DND-41 (cell line): ENCODE measurements at regions not wholly inside any gene's neighbourhood (a gene's known extent, or its start where the extent isn't known, plus 50 kb on each side); places are given as distances from the start of the nearest gene placed in this dataset.

ENCODE experiments used
- ATAC-seq: fragments of 200-7000 bp; cut with Tn5 transposase; 3 replicates; pipeline ENCODE4 v1.9.1; 2021; ENCODE audit warnings: low read depth; ENCODE audit not compliant: insufficient read depth
- DNase-seq: peaks from one replicate; pipeline ENCODE4 v3.0.0-alpha.2; 2020
- H2AFZ ChIP-seq: 2 replicates; pipeline ENCODE4 v1.6.0; 2012; ENCODE audit warnings: low read depth, low read length
- H3K27ac ChIP-seq: 2 replicates; pipeline ENCODE4 v1.5.1; 2012; ENCODE audit warnings: low read length, inconsistent platforms
- H3K27me3 ChIP-seq: fragments of 200-600 bp; sonication (generic); 2 replicates; pipeline ENCODE4 v1.6.0; 2012; ENCODE audit warnings: low read length, mild to moderate bottlenecking, inconsistent platforms; ENCODE audit not compliant: insufficient read depth, poor library complexity
- H3K36me3 ChIP-seq: 2 replicates; pipeline ENCODE4 v1.5.1; 2012; ENCODE audit warnings: low read length, inconsistent platforms; ENCODE audit not compliant: insufficient read depth
- H3K4me1 ChIP-seq: 2 replicates; pipeline ENCODE4 v1.5.1; 2012; ENCODE audit warnings: mild to moderate bottlenecking, low read length; ENCODE audit not compliant: insufficient read depth
- H3K4me2 ChIP-seq: 2 replicates; pipeline ENCODE4 v1.6.0; 2012; ENCODE audit warnings: mild to moderate bottlenecking, moderate library complexity, low read length, inconsistent platforms; ENCODE audit not compliant: insufficient read depth
- H3K4me3 ChIP-seq, 2 experiments: fragments of 200-600 bp in 1 of 2; shearing (Covaris generic) in 1 of 2; 2 replicates each; pipeline ENCODE4 v1.5.1; 2012 to 2016; ENCODE audit warnings: inconsistent platforms in 2 of 2, low read length in 2 of 2, mild to moderate bottlenecking in 2 of 2, low read depth in 1 of 2, moderate library complexity in 1 of 2
- H3K79me2 ChIP-seq: 2 replicates; pipeline ENCODE4 v1.6.0; 2012; ENCODE audit warnings: low read length, inconsistent platforms; ENCODE audit not compliant: insufficient read depth
- H3K9ac ChIP-seq: 2 replicates; pipeline ENCODE4 v1.6.0; 2012; ENCODE audit warnings: low read depth, mild to moderate bottlenecking, inconsistent platforms, low read length, moderate library complexity
- H3K9me3 ChIP-seq: 2 replicates; pipeline ENCODE4 v1.5.1; 2012; ENCODE audit warnings: low read length, moderate library complexity, mild to moderate bottlenecking, inconsistent platforms; ENCODE audit not compliant: insufficient read depth, severe bottlenecking
- H4K20me1 ChIP-seq: 2 replicates; pipeline ENCODE4 v1.6.0; 2012; ENCODE audit warnings: low read length; ENCODE audit not compliant: insufficient read depth
- CTCF ChIP-seq: IDR thresholded peaks from 2 replicates; pipeline ENCODE4 v1.5.1; 2012; ENCODE audit warnings: borderline replicate concordance, low read length, moderate library complexity, mild to moderate bottlenecking; ENCODE audit not compliant: poor library complexity, severe bottlenecking; ENCODE audit errors: extremely low read depth
- EZH2 ChIP-seq: IDR thresholded peaks from 3 replicates; pipeline ENCODE4 v1.6.1; 2012; ENCODE audit warnings: borderline replicate concordance, low read depth, mild to moderate bottlenecking, moderate library complexity, low read length, inconsistent platforms; ENCODE audit not compliant: severe bottlenecking

DNA sequence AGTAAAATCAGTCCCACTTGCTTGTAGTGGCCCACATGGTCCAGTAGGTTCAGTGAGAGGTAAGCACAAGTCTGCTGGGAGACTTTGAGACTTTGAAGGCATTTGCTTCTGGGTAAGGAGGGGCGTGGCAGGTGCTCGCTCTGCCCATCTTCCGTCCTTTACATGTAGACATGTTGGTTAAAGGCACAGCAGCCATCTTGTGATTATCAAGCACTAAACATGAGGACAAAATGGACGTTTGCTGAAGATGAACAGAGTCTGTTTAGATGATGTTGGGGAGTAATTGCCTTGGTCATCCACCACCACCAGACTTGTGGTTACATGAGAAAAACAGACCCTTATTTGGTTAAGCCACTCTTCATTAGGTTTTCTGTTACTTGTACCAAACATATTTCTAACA lies 252.8 kb upstream of the PARD3B start:
- Histone ChIP-seq H3K79me2 (no peaks in the 10 kb centered on the region), H3K27me3 (peaks cover 21% of the 10 kb centered on the region), H4K20me1 (no peaks in the 10 kb centered on the region), H3K4me2 (no peak overlapping the region), H3K36me3 (no peaks in the 10 kb centered on the region), H3K4me3 (no peak overlapping the region), H3K4me1 (no peaks in the 10 kb centered on the region), H3K9ac (no peak overlapping the region), H2AFZ (no peak overlapping the region), H3K27ac (no peak overlapping the region), H3K9me3 (no peaks in the 10 kb centered on the region)
- DNase-seq (no peak), ATAC-seq (no peak)
- TF ChIP-seq EZH2 (no peak), CTCF (no peak)

DNA sequence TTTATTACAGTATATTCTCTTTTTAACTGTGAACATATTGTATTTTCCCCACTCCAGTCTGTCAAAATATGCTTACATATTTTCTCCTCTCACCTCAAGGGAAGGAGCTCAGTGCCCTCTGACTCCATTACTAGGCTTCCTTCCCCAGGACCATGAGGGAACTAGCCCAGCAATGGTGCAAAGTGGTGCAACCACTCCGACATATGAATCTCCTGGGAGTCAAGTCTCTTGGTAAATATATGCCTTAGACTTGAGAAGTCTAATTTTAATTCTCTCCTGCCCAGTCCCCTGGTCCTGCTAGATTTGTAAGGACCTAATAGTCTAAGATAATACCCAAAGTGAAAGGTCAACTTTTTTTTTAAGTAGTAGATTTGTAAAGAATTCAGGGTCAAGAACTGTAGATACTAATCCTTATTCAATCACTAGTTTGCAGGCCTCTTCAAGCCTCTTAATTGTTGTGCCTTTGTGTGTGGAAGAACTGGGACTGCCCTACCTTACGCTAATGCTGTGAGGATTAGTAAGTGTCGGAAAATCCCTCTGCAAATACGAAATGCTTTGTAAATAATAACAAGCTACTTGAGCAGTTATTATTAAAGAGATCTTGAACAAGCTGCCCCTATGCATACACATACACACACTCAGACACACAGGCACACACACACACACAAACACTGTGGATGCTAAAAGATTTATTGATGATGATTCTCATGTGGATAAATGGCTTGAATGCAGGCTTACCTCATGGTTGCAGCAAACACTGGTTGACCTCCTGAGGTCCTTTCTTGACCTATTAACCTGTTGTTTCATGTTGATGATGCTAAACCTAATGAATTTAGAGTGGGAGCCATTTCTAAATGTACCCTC lies 251.2 kb upstream of the PARD3B start:
- Histone ChIP-seq H3K9ac (no peak overlapping the region), H4K20me1 (no peaks in the 10 kb centered on the region), H3K4me2 (no peak overlapping the region), H3K79me2 (no peaks in the 10 kb centered on the region), H3K4me1 (no peaks in the 10 kb centered on the region), H2AFZ (no peak overlapping the region), H3K9me3 (no peaks in the 10 kb centered on the region), H3K27me3 (peaks cover 23% of the 10 kb centered on the region), H3K36me3 (no peaks in the 10 kb centered on the region), H3K27ac (no peak overlapping the region), H3K4me3 (no peak overlapping the region)
- DNase-seq = no peak
- no peak for ATAC-seq
- TF ChIP-seq CTCF (no peak), EZH2 (no peak)

DNA sequence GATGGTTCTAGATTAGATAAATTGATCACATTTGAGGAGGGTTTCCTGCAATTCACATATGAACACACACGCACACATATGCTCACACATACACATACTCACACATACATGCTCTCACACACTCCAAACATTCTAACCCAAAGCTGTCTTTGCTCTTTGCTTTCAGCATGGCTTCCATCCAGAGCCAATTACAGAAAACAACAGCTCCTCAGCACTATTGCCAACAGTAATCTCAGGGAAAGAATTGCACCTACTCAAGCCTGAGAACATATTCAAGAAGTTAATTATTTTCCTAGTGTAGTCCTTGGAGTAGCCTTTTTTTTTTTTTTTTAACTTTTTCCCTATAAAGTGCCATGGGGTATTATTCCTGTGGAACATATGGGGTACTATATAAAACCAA lies 246.9 kb upstream of the PARD3B start:
- H3K4me3 ChIP-seq = no peak overlapping the region
- no peak overlapping the region for H2AFZ ChIP-seq
- ATAC-seq (no peak), DNase-seq (no peak)
- H3K79me2 ChIP-seq = no peaks in the 10 kb centered on the region
- H3K27ac ChIP-seq = no peak overlapping the region
- no peak overlapping the region for H3K4me2 ChIP-seq
- TF ChIP-seq EZH2 (no peak), CTCF (no peak)
- H3K4me1 ChIP-seq = no peaks in the 10 kb centered on the region
- no peaks in the 10 kb centered on the region for H3K36me3 ChIP-seq
- H3K27me3 ChIP-seq = peaks cover 9% of the 10 kb centered on the region
- H4K20me1 ChIP-seq = no peaks in the 10 kb centered on the region
- no peak overlapping the region for H3K9ac ChIP-seq
- no peaks in the 10 kb centered on the region for H3K9me3 ChIP-seq
